22Rv1 (cell line): ENCODE measurements at regions not wholly inside any gene's neighbourhood (a gene's known extent, or its start where the extent isn't known, plus 50 kb on each side); places are given as distances from the start of the nearest gene placed in this dataset.

Experiments used
- ZFX ChIP-seq: fragments of 450-650 bp; IDR thresholded peaks from 2 replicates; pipeline ENCODE4 v1.6.1; 2017; ENCODE audit warnings: antibody characterized with exemption, borderline replicate concordance
- TF ChIP-seq, protein P1 (sequence below): fragments of 450-650 bp; IDR thresholded peaks from 2 replicates; pipeline ENCODE4 v1.5.1; 2017; ENCODE audit warnings: mild to moderate bottlenecking

DNA sequence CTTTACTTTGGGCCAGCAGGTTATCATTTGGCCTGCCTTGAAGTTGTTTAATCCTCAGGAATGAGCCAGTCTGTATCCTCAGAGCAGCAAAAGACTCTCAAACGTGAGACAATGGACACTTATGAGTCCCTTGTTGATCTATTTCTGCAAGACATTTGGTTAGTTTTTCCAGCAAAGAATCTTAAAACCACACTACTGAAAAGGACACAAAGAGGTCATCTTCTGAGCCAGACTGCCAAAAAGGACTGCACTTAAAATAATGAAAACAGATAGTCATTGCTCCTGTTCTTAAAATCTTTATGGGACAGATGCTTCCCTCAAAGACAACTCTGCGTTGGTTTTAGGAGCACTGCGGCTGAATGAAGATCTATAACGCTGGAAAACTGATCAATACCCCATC lies 205.7 kb upstream of the PSMD7 start:
- TF ChIP-seq, protein P1, sequence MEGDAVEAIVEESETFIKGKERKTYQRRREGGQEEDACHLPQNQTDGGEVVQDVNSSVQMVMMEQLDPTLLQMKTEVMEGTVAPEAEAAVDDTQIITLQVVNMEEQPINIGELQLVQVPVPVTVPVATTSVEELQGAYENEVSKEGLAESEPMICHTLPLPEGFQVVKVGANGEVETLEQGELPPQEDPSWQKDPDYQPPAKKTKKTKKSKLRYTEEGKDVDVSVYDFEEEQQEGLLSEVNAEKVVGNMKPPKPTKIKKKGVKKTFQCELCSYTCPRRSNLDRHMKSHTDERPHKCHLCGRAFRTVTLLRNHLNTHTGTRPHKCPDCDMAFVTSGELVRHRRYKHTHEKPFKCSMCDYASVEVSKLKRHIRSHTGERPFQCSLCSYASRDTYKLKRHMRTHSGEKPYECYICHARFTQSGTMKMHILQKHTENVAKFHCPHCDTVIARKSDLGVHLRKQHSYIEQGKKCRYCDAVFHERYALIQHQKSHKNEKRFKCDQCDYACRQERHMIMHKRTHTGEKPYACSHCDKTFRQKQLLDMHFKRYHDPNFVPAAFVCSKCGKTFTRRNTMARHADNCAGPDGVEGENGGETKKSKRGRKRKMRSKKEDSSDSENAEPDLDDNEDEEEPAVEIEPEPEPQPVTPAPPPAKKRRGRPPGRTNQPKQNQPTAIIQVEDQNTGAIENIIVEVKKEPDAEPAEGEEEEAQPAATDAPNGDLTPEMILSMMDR, result no peak
- TF ChIP-seq ZFX, result no peak
